HL-60 (cell line): ENCODE measurements at regions not wholly inside any gene's neighbourhood (a gene's known extent, or its start where the extent isn't known, plus 50 kb on each side); places are given as distances from the start of the nearest gene placed in this dataset.

Experiments
- DNase-seq, 2 experiments: peaks; one replicate each; pipeline ENCODE4 v3.0.0-alpha.2; 2010 to 2020; ENCODE audit warnings: low read depth in 1 of 2, low spot score in 1 of 2
- H3K27ac ChIP-seq: fragments of 250-450 bp; sonication (Bioruptor Pico); replicated peaks from 2 replicates; pipeline ENCODE4 v1.5.1; 2020; ENCODE audit warnings: mild to moderate bottlenecking, moderate library complexity
- H3K27me3 ChIP-seq: fragments of 250-450 bp; sonication (Bioruptor Pico); 2 replicates; pipeline ENCODE4 v1.5.1; 2021; ENCODE audit warnings: mild to moderate bottlenecking, moderate library complexity; ENCODE audit not compliant: insufficient read depth, poor library complexity, severe bottlenecking
- H3K4me3 ChIP-seq: replicated peaks from 2 replicates; pipeline ENCODE4 v1.5.1; 2011; ENCODE audit warnings: mild to moderate bottlenecking, control low read depth, low read length; ENCODE audit not compliant: insufficient read depth
- CTCF ChIP-seq: IDR thresholded peaks from one replicate; pipeline ENCODE4 v1.5.1; 2011; ENCODE audit warnings: low read length, control low read depth, inconsistent platforms; ENCODE audit not compliant: insufficient read depth
- GABPA ChIP-seq: IDR thresholded peaks from 2 replicates; pipeline ENCODE4 v1.6.1; 2012; ENCODE audit warnings: low read depth
- POLR2AphosphoS5 ChIP-seq: IDR thresholded peaks from 2 replicates; pipeline ENCODE4 v1.6.1; 2012; ENCODE audit warnings: low read depth
- REST ChIP-seq: IDR thresholded peaks from 2 replicates; pipeline ENCODE4 v1.6.1; 2012; ENCODE audit warnings: low read depth; ENCODE audit not compliant: insufficient replicate concordance
- SPI1 ChIP-seq: IDR thresholded peaks from 2 replicates; pipeline ENCODE4 v1.6.1; 2012; ENCODE audit warnings: low read depth, mild to moderate bottlenecking, borderline replicate concordance

GRCh38 chr13:105050686-105051085 lies 1484.8 kb downstream of the EFNB2 start:
- no peak for TF ChIP-seq CTCF
- TF ChIP-seq GABPA: no peak
- TF ChIP-seq REST: no peak
- no peak for TF ChIP-seq SPI1
- TF ChIP-seq POLR2AphosphoS5: no peak
- Histone ChIP-seq H3K27ac (no peak overlapping the region), H3K4me3 (no peak overlapping the region), H3K27me3 (no peaks in the 10 kb centered on the region)
- no peak for DNase-seq

GRCh38 chr13:105048677-105049076 lies 1486.8 kb downstream of the EFNB2 start:
- Histone ChIP-seq H3K4me3 (no peak overlapping the region), H3K27me3 (no peaks in the 10 kb centered on the region), H3K27ac (no peak overlapping the region)
- no peak for TF ChIP-seq GABPA
- TF ChIP-seq SPI1: no peak
- no peak for TF ChIP-seq POLR2AphosphoS5
- no peak for TF ChIP-seq CTCF
- TF ChIP-seq REST: no peak
- no peak for DNase-seq

GRCh38 chr13:105047676-105048295 lies 1487.7 kb downstream of the EFNB2 start:
- no peak overlapping the region for H3K27ac ChIP-seq
- no peak for DNase-seq
- no peak for TF ChIP-seq POLR2AphosphoS5
- H3K27me3 ChIP-seq: no peaks in the 10 kb centered on the region
- H3K4me3 ChIP-seq: no peak overlapping the region

- TF ChIP-seq SPI1: no peak
- no peak for TF ChIP-seq REST
- TF ChIP-seq CTCF: no peak
- TF ChIP-seq GABPA: no peak
- TF ChIP-seq POLR2AphosphoS5: no peak
- Histone ChIP-seq H3K4me3 (no peak overlapping the region), H3K27me3 (no peaks in the 10 kb centered on the region), H3K27ac (no peak overlapping the region)
- DNase-seq: no peak
Measured at GRCh38 chr13:105037110-105037509, 1498.4 kb downstream of the EFNB2 start.
